HG03103 (cell line): ENCODE measurements at regions not wholly inside any gene's neighbourhood (a gene's known extent, or its start where the extent isn't known, plus 50 kb on each side); places are given as distances from the start of the nearest gene placed in this dataset.

Experiments used
- ATAC-seq: cut with Tn5 transposase; IDR thresholded peaks from one replicate; pipeline ENCODE4 v1.9.1; 2021; ENCODE audit warnings: low read depth; ENCODE audit not compliant: unreplicated experiment

GRCh38 chr9:118538959-118539358 is 830.3 kb downstream of the BRINP1 start:
- ATAC-seq, result no peak

GRCh38 chr9:118553465-118553864 is 815.8 kb downstream of the BRINP1 start:
- no peak for ATAC-seq

GRCh38 chr9:118554987-118555386 is 814.2 kb downstream of the BRINP1 start:
- no peak for ATAC-seq

GRCh38 chr9:118558026-118558425 is 811.2 kb downstream of the BRINP1 start:
- no peak for ATAC-seq

GRCh38 chr9:118558891-118559290 is 810.3 kb downstream of the BRINP1 start:
- no peak for ATAC-seq

GRCh38 chr9:118561051-118561450 is 808.2 kb downstream of the BRINP1 start:
- ATAC-seq, result no peak

GRCh38 chr9:118563677-118564076 is 805.6 kb downstream of the BRINP1 start:
- ATAC-seq, result no peak

- ATAC-seq, result no peak
These were observed 801.4 kb downstream of the BRINP1 start for GRCh38 chr9:118567861-118568260.

- no peak for ATAC-seq
These were observed 800.5 kb downstream of the BRINP1 start for GRCh38 chr9:118568704-118569103.

GRCh38 chr9:118569148-118569547 is 800.1 kb downstream of the BRINP1 start:
- ATAC-seq, result no peak

GRCh38 chr9:118570066-118570465 is 799.2 kb downstream of the BRINP1 start:
- no peak for ATAC-seq

GRCh38 chr9:118575341-118576070 is 793.7 kb downstream of the BRINP1 start:
- ATAC-seq, result no peak

GRCh38 chr9:118577121-118577520 is 792.1 kb downstream of the BRINP1 start:
- ATAC-seq, result no peak

- ATAC-seq, result no peak
These were observed 790.8 kb downstream of the BRINP1 start for GRCh38 chr9:118578467-118578866.

GRCh38 chr9:118583414-118583813 is 785.8 kb downstream of the BRINP1 start:
- ATAC-seq, result no peak

GRCh38 chr9:118586978-118587377 is 782.3 kb downstream of the BRINP1 start:
- ATAC-seq, result no peak

GRCh38 chr9:118594428-118594827 is 774.8 kb downstream of the BRINP1 start:
- ATAC-seq, result no peak

GRCh38 chr9:118595719-118596305 is 773.4 kb downstream of the BRINP1 start:
- no peak for ATAC-seq

GRCh38 chr9:118596374-118597015 is 772.7 kb downstream of the BRINP1 start:
- no peak for ATAC-seq

GRCh38 chr9:118606668-118607067 is 762.6 kb downstream of the BRINP1 start:
- ATAC-seq, result no peak

GRCh38 chr9:118609355-118610044 is 759.7 kb downstream of the BRINP1 start:
- ATAC-seq, result no peak
